GM18868 (cell line): ENCODE measurements at regions not wholly inside any gene's neighbourhood (a gene's known extent, or its start where the extent isn't known, plus 50 kb on each side); places are given as distances from the start of the nearest gene placed in this dataset.
"Not testable (repeated sequence)": the region's sequence is repeated elsewhere in the genome, so short reads cannot be mapped to it uniquely, and the experiment has no call there.

Source experiments
- ATAC-seq: cut with Tn5 transposase; IDR thresholded peaks from one replicate; pipeline ENCODE4 v1.9.1; 2021; ENCODE audit warnings: mild to moderate bottlenecking, moderate library complexity; ENCODE audit not compliant: unreplicated experiment

DNA sequence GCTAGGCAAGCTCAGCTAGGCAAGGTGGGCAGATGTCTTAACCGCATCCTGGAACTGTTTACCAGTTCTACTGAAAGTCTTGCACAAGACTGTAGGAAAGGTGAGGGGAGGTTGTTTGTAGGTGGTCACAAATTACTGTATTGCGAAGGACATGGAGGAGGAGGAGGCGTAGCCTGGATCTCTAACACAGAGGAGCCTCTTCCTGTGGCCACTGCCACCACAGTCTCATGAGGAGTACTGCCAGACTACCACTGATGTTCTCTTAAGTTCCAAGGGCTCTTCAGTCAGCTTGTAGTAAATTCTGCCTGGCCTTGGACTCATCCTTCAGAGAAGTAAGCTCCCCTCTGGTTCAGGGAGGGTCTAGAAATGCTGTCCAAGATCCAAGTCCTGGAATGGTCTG, 258.6 kb downstream of the FAT4 start:
- ATAC-seq, result no peak

DNA sequence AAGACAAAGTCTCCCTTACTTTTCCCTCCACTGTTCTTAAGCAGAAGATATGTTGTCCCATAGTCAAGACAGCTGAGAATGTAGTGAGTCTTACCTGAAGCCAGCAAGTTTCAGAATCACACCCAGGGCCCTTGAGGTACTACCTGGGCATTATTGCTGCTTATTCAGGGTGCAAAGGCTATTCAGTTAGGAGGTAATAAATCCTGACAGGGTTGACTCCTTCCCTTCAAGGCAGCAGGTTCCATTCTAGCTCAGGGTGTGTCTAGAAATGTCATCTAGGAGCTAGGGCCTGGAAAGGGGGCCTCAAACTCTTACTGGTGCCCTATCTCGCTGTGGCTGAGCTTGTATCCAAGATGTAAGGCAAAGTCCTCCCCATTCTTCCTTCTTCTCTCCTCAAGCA, 259.0 kb downstream of the FAT4 start:
- ATAC-seq, result no peak

DNA sequence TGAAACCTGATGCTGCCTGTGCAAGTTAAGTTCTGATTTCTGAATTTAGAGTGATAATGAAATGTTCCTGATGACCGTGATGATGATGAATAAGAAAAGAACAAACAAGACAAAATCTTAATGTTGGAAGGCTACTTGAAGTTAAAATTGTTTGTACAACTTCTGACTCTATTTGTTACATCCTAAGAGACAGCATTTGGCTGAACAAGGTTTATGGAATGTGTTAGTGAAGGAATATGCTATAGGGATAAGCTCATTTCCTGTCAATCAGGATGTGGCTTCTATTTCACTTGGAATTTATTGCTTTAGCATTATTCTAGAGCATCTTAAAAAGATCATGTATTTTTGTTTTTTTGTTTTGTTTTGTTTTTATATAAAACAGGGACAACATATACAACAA, 267.5 kb downstream of the FAT4 start:
- ATAC-seq, result no peak

DNA sequence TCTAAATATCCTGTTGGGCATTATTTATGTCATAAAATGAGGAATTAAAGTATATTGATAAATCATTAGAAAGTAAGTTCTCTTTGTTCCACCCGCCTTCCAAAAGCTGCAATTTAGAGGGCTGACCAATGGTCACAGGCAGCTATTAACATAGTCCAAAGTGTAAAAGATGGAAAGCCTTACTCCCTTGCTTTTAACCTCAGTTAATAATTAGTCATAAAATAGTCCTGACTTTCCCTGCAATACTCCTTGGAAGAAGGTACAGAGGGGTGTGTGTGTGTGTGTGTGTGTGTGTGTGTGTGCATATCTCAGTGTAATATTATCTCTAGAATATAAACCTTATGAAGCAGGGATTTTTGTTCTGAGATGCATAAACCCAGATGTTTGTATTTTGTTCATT, 275.4 kb downstream of the FAT4 start:
- ATAC-seq, result no peak

DNA sequence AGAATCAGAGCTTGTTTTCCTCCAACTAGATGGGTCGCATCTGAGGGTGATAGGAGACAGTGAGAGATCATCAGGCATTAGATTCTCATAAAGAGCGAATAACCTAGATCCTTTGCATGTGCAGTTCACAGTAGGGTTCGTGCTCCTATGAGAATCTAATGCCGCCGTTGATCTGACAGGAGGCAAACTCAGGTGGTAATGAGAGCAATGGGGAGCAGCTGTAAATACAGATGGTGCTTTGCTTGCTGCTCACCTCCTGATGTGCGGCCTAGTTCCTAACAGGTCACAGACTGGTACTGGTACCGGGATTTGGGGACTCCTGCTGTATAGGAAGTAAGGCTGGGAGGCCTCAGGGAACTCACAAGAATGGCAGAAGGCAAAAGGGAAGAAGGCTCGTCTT, 276.5 kb downstream of the FAT4 start:
- no peak for ATAC-seq

DNA sequence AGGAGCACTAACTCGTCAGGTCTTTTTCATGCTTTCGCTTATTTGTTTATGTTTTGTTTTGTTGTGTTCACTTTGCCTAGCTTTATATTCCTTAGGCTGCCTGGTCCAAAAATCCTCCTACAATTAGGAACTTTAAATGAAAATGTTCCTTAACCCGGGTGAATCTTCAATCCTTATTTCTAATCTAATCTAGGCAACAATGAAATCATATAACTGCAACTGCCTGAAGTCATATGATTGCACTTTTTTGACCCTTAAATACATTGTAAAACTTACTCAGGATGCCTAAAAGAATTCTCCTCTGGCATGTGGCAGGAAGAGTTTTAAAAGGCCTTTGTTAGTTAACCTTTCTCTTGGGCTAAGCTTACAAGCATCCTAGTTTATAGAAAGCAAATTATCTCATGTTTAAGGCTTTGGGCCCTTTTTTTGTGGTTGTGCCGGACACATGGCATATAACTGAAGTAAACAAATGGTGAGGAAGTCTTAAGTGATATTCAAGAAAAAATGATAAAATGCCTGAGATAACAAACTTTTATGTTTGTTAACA, 279.4 kb downstream of the FAT4 start:
- no peak for ATAC-seq

DNA sequence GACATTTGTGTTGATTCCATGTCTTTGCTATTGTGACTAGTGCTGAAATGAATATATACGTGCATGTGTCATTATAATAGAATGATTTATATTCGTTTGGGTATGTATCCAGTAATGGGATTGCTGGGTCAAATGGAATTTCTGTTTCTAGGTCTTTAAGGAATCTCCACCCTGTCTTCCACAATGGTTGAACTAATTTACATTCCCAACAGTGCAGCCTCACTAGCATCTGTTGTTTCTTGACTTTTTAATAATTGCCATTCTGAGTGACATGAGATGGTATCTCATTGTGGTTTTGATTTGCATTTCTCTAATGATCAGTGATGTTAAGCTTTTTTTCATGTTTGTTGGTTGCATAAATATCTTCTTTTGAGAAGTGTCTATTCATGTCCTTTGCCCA, 291.2 kb downstream of the FAT4 start:
- ATAC-seq, result not testable (repeated sequence)

DNA sequence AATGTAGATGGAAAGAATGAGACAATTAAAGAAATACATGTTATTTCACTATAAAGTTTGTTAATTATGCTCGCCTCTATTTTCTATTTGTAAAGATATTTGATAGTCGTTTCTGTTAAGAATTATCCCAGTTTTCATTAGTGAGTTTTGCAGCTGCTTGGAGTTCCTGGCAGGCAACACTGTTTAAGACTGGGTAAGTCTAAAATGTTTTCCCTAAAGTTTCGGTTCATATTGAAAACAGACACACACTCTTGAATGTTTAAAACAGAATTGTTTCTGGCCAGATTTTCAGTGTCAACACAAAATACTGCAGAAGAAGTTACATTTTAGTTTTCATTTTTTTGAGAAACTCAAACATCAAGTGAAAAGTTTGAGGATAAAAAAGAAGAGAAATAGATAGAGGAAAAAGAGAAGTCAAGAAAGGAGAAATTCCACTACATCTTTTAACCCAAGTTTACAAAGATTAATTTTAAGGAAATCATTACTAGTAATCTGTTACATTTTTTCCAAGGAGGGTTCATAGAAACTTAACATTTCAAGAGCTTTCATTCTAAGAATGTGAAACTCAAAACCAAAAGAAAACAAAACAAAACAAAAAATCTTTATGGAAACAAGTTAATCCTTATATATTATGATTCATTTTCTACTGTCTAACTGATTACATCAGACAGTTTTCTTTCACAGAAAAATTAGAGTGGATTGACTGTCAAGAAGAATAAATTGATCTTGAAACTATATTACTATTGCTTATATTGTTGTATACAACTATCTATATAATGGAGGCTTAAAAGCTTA, 305.5 kb downstream of the FAT4 start:
- no peak for ATAC-seq

DNA sequence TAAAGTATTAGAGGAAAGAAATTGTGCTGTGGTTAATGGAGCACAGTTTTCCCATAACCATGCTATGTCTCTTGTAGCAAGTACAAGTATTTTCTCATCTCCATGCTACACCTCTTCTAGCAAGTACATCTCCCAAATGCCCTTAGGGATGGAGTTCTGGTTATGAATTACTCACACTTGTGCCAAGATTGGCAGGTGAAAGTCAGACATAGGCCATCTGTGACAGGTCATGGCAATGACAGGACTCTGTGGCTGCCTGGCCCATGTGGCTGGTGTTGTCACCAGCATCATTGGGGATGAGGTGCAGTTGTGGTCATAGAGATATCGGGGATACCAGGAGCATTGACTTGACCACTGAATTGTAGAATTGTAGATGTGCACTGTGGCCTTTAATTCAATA, 310.2 kb downstream of the FAT4 start:
- ATAC-seq, result no peak

DNA sequence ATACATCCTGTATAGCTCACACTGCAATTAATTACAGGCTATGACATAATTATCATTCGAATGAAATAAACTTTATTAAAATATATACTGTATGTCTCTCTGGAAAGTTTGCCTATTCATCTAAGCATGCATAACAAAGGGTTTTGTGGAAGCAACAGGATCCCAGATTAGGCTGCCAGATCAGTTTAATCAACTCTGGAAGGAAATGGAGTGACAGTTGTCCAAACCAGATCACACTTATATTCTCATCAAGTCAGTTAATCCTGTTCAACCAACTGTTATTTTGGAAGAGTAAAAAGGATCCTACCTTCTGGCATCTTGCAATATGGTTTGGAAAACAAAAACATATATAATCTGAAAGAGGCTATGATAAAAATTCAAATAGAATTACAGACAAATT, 312.2 kb downstream of the FAT4 start:
- no peak for ATAC-seq

DNA sequence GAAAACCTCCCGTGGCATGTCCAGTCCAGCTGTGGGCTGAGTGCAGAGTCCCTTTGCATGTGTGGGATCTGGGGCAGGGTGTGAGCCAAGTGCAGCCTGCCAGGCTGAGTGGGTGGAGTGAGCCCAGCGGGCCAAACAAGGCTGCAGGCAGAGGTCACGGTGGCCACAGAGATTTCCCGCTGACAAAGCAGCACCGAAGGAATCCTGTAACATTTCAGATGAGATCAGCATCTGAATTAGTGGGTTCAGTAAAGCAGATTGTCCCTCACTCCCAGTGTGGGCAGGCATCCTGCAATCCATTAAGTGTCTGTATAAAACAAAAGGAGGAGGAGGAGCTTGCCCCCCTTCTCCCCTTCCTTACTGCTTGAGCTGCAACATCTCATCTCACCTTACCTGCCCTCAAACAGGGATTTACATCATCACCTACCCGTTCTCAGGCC, 324.4 kb downstream of the FAT4 start:
- no peak for ATAC-seq

DNA sequence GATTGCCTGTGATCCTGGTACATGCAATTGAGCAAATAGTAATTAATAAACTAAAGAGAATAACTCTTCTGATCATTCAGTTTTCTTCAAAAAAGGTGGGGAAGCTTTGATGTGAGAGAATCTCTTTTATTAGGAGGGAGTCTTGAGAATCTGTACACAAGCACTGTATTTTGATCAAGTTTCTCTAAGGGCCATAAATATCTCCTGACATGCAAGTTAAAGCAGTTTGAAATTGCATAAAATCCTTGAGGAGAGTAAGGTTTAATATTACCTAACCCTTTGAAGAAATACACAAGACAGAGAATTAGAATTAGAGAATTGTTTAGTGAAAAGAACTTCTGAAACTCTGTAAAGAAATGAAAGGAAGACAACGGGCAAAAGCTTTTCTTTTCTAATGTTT, 326.9 kb downstream of the FAT4 start:
- ATAC-seq, result no peak

DNA sequence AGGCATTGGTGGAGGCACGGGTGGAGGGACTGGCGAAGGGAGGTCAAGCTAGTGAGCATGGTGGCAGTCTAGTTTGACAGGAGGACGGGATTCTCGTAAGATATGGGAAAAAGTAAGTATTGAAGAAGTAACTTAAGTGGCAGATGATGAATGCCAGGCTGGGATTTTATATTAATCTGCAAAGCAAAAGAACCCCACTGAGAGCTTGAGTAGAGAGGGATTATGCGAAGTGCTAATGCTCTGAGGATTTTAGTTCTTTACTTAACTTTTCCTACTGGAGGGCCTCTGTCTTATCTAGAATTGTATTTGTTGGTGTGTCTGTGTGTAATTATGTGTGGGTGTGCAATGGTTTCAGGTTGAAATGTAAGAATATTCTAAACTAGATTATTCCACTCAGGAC, 327.9 kb downstream of the FAT4 start:
- no peak for ATAC-seq

DNA sequence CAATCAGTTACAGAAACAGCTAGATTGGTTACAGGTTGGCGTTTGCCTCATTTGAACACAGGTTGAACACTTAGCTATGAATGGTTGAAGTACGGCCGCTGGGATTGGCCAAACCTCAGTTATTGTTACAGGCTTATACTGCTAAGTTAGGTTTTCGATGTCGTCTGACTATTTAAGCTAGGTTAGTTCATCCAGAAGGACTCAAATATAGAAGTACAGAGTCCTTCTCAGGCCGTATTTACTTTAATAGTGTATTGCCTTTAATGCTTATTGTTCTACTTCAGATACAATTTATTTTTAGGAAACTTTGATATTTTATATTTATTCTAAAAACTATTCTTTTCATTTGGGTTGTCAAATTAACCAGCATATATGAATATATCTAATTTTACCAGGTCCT, 334.7 kb downstream of the FAT4 start:
- no peak for ATAC-seq

DNA sequence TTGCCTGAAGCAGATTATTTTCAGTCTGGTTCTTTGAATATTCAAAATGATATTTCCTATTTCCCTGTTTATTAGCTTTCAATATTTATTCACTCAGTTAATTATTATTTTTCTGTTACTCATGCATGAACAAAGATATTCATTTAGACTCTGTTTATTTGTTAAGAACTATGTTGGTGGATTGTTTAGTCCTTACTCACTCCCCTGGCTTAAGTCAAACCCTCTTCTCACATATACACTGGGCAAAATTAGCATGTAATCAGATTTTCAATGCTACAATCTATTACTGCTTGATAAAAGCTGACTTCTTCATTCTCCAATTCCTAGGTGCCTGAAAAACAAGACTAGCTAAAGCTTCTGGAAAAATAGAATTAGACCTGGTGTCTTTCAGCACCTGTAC, 335.8 kb downstream of the FAT4 start:
- ATAC-seq, result no peak

DNA sequence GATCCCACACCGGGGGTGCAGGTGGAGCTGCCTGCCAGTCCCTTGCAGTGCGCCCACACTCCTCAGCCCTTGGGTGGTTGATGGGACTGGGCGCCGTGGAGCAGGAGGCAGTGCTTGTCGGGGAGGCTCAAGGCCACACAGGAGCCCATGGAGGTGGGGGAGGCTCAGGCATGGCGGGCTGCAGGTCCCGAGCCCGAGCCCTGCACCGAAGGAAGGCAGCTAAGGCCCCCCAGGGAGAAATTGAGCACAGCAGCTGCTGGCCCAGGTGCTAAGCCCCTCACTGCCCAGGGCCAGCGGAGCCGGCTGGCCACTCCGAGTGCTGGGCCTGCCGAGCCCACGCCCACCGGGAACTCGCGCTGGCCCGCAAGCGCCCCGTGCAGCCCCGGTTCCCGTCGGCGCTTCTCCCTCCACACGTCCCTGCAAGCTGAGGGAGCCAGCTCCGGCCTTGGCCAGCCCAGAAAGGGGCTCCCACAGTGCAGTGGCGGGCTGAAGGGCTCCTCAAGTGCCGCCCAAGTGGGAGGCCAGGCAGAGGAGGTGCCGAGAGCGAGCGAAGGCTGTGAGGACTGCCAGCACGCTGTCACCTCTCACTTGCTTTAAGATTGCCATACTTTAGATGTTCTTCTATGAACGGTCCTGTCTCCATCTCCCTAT, 337.1 kb downstream of the FAT4 start:
- ATAC-seq, result not testable (repeated sequence)

DNA sequence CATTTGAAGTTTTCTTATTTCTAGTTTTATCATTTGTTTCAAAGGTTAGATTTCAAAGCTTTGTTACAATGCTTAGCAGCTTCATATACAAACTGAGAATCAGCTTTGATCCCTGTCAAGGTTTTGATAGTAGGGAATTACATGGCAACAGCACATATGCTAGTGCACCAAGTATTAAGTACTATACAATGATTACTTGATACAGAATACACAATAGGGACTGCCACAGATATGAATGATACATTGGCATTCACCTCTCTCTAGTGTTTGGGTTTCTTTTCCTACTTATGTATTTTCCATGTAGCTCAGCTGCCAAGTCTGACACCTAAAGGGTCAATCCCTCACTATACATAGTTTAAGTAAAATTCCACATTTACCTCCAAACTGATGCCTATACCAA, 344.0 kb downstream of the FAT4 start:
- no peak for ATAC-seq

DNA sequence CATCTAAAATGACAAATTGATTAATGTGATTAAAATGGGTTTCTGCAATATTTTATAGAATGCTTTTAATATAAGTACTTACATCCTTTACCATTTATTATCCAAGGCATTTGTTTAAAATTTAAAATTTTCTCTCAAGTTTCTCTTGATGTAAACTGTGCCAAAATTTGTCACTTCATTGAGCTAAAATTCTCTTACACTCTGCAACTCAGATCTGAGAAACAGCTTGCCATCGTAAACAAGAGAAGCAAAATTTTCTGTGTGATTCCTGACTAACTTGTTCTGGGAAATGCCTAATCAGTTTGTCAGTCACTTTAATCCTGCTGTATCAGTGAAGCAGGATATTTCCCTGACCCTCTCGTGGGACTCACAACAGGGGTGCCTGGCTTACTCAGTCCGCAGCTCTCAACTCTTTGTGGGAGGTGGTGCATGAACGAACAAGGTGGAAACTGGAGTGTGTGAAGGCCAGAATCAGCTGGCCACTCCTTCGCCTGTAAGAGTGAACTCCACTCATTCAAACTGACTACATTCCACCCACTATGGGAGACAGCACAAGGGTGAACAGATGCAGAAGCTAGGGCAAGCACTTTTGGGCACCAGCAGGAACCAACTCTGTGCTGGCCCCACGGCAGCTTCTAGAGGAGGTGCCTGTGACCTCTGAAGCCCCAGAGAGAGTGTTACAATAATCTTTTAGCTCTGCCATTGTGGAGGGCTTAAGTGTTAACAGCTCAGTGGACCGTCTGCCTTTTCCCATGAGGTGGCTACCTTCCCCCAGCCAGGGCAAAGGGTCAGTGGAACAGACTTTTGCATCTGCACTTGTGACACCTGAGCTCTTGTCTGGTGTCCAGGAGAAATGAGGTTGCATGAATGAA, 349.4 kb downstream of the FAT4 start:
- ATAC-seq, result no peak

DNA sequence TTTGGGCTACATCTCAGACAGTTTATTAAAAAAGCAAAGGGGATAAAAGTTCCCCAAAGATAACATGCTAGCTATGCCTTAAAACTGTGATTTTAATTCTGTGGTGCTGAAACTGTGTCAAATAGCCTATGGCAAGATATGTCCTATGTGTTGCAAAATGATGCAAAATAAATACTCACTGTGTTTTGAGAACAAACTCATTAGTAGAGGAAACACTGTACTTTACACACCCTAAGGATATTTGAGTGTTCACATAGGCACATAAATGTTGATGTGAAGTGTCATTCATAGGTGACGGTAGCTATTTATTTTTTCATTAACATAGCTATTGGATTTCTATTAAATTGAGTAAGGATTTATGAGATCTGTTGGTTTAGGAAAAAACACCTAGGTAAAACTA, 351.9 kb downstream of the FAT4 start:
- ATAC-seq, result no peak

DNA sequence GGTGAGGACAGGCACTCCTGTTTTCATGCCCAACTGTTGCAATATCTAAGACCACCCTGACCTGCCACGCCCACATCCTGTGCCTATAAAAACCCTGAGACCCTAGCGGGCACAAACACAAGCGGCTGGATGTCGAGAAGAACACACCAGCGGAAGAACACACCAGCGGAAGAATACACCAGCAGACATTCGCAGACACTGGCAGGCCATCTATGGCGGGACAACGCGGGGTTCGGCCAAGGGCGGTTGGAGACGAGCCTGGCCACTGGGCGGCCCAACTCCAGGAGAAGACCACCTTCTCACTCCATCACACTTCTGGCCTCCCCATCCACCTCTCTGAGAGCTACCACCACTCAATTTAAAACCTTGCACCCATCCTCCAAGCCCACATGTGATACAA, 361.4 kb downstream of the FAT4 start:
- no peak for ATAC-seq

DNA sequence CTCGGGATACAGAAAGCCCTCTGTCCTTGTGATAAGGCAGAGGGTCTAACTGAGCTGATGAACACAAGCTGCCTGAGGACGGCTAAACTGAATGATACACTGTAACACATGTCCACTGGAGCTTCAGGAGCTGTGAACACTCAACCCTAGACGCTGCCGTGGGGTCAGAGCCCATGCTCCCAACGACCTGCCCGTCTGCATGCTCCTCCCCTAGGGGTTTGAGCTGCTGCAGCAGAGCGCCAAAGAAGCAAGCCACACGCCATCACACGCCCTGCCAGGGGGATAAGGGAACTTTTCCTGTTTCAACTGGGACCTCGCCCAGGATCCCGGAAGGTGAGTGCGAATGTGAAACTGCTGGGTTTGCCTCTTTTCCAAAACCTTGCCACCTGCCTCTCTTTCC, 361.8 kb downstream of the FAT4 start:
- ATAC-seq, result no peak
